IPS-NIHi11 (cell line): ENCODE measurements at regions not wholly inside any gene's neighbourhood (a gene's known extent, or its start where the extent isn't known, plus 50 kb on each side); places are given as distances from the start of the nearest gene placed in this dataset.

Experiments used
- DNase-seq: peaks from one replicate; pipeline ENCODE4 v3.0.0; 2012; ENCODE audit warnings: mixed read lengths, low spot score

DNA sequence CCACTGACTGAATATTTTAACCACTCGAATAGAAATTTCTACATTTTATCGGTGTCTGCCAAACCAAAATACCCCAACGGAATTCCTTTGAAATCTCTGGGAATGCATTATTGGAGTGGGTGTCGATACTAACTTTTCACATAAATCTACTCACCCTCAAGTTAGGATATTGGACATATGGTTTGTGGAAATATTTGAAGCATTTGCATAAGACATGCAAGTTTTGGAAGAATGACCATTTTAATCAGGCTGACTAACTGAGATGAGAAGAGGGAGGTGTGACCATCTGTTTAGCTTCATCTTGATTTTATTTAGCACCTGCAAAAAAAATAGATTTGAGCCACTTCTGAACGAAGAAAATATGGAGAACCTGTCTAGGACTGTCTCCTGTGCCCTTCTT lies 61.2 kb downstream of the KLF6 start:
- DNase-seq: no peak

DNA sequence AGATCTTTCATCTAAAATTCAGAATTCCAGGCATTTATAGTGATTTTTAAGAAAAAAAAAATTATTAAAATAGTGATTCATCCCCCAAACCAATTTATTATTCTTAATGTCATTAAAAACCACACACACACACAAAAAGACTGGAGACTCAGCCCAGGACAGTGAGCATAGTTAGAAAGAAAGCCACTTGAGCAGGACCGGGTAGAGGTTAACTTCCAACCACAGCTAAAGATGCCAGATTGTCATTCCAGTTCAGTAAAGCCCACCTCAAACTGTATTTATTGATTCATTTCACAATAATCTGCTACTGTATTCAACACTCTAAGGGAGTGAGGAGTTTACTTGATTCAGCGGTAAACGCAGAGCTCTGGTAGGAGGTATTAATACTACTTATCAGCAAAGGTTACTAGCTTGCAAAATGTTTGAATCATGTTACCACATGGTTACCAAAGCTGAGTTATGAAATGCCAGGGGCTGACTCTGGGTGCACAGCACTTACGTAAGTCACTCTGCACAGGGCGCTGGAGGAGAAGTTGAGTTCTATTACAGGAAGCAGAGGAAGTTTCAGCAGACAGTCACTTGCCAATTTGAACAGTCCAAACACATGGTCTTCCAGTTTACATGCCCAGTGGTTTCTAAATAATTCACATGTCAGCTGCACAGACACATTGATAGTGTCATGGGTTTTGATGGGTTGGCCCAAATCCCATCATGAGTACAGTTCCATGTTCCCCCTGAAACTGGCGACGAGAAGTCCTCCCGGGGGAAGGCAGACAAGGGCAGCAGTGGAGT lies 64.6 kb downstream of the KLF6 start:
- no peak for DNase-seq

GRCh38 chr10:3719024-3719843 lies 65.8 kb downstream of the KLF6 start:
- no peak for DNase-seq

GRCh38 chr10:3716093-3716492 lies 68.9 kb downstream of the KLF6 start:
- DNase-seq: no peak

GRCh38 chr10:3714967-3715366 lies 70.0 kb downstream of the KLF6 start:
- no peak for DNase-seq

- no peak for DNase-seq
Measured at GRCh38 chr10:3714531-3714930, 70.5 kb downstream of the KLF6 start.

DNA sequence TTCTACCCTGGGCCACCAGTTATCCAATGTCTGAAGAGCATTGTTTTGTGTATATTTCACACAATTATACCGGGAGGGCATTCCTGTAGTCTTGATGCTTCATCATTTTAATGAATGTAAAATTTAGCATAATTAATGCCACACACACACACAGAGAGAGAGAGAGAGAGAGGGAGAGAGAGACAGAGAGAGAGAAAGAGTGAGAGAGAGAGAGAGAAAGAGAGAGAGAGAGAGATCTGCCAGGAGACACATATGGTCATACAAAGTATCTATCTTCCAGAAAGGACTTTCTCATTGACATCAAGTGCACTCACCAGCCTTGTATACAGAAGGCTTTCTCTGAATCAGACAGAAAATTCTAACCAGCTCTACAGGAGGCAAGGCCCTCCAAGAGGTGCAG lies 72.3 kb downstream of the KLF6 start:
- DNase-seq: no peak

GRCh38 chr10:3711918-3712317 lies 73.1 kb downstream of the KLF6 start:
- no peak for DNase-seq

DNA sequence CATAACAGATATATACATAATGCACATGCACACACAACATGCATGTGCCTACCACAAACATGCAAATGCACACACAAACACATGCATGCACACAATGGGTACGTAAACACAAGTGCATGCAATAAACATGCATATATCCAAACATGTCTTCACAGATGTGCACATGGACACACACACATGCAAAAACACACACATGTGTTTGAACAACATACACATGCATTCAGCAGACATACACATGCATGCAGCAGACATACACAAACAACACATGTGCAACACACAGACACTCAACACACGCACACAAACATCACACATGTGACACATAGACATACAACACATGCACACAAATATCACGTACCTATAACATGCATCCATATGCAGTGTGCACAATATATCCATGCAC lies 74.2 kb downstream of the KLF6 start:
- DNase-seq: no peak

GRCh38 chr10:3709456-3710060 lies 75.5 kb downstream of the KLF6 start:
- no peak for DNase-seq

DNA sequence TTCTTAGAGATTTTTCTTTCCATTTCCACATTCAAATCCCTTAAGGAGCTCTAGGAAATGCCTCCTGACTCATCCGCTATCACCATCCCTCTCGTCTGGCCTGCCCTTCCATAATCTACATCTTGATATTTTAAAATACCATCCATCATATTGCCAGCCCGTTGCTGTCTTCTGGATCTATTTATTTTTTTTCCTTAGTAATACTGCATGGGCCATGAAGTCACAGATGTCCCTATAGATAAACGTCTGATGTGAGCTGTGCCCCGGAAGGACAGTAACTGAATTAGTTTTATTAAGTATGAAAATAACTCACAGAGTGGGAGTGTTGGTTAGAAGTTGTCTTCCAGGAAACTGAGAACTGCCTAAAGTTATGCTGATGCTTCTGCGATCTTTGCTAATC lies 76.2 kb downstream of the KLF6 start:
- DNase-seq: no peak

GRCh38 chr10:3704565-3705325 lies 80.3 kb downstream of the KLF6 start:
- DNase-seq: no peak

- no peak for DNase-seq
Measured at GRCh38 chr10:3702569-3702968, 82.4 kb downstream of the KLF6 start.

GRCh38 chr10:3702056-3702546 lies 82.9 kb downstream of the KLF6 start:
- DNase-seq: no peak

GRCh38 chr10:3701491-3701890 lies 83.5 kb downstream of the KLF6 start:
- DNase-seq: no peak

DNA sequence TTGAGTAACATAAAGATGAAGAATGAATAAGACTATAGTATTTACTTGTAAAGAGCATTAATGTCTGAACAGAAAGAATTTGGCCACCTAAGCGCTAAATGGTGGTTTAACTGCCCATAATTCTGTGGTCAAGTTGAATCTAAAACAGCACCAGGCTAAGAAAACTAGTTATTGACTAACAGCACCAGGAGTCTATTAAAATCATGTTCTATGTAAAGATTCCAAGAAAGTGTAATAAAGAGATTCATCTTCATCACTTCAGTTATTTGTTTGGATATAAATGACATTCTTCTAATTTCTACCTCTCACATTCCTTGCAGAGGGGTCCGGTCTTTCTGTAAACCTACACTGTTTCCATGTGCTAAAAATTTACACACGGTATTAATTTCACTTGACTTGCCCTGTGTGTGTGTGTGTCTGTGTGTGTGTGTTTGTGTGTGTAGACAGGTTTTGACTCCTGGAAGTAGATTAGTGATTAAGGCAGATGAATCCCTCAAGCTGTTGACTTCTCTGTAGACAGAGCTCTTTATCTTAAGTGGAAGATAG lies 84.4 kb downstream of the KLF6 start:
- DNase-seq: no peak

DNA sequence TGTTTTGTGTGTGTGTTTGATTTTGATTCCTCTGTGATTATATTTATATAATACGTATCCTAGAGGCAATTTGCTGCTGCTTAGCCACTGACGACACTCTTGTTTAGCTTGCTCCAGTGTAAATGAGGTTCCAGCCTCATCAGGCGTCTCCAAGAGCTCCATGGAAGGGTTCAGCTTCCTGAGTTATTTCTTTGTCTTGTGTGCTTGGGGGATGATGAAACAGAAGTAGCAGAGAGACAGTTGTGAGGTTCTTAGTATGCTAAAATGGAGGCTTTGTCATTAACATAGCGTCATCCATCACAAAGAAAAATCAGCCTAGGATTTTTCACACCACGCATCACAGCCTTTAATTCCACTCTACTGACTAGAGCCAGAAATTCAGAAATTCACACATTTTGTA lies 85.1 kb downstream of the KLF6 start:
- peak; percentile 24 for DNase-seq

GRCh38 chr10:3698312-3698711 lies 86.7 kb downstream of the KLF6 start:
- DNase-seq: no peak

GRCh38 chr10:3693698-3694080 lies 91.3 kb downstream of the KLF6 start:
- no peak for DNase-seq

GRCh38 chr10:3693022-3693697 lies 91.8 kb downstream of the KLF6 start:
- DNase-seq: no peak

DNA sequence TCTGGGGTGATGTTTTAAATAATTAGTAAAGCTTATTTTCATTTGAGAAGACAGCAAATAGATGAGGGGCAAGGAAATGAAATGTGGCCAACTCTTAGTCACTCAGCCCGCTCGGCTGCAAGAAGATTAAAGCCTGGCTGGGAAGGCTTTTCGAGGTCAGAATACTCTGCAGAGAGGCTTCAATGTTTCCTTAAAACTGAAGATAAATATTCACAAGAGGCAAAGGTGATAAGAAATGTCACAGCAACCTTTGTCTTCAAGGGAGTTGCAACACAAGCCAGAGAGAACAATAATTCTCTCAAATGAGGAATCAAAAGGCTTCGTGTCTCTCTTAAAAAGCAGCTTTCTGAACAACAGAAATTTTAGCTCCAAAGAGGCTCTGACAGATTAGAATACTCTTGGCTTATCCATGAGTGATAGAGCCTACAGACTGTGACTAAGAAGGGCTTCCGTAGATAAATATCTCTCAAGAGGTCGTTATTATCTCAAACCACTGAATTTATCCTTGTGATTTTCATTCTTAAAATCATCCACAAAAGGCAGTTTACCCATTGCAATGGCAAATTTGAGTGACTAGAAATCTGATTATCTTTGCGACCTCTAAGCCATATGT lies 92.5 kb downstream of the KLF6 start:
- DNase-seq: no peak
